GM12873 (cell line): ENCODE measurements at regions not wholly inside any gene's neighbourhood (a gene's known extent, or its start where the extent isn't known, plus 50 kb on each side); places are given as distances from the start of the nearest gene placed in this dataset.

ENCODE experiments used
- CTCF ChIP-seq: IDR thresholded peaks from 2 replicates; pipeline ENCODE4 v1.5.1; 2012; ENCODE audit warnings: low read depth, mild to moderate bottlenecking, moderate library complexity, low read length, control low read depth; ENCODE audit not compliant: insufficient read depth; ENCODE audit errors: missing control alignments

GRCh38 chr6:155519176-155519738 is 63.6 kb upstream of the NOX3 start:
- no peak for TF ChIP-seq CTCF

- TF ChIP-seq CTCF, result no peak
Observed at GRCh38 chr6:155517294-155517693, 61.7 kb upstream of the NOX3 start.

GRCh38 chr6:155510879-155511278 is 55.2 kb upstream of the NOX3 start:
- TF ChIP-seq CTCF, result no peak

- TF ChIP-seq CTCF, result no peak
Observed at GRCh38 chr6:155509743-155510475, 54.3 kb upstream of the NOX3 start.

GRCh38 chr6:155505608-155505989 is 50.0 kb upstream of the NOX3 start:
- TF ChIP-seq CTCF, result no peak
